Erythroblast (primary cell): ENCODE measurements at regions not wholly inside any gene's neighbourhood (a gene's known extent, or its start where the extent isn't known, plus 50 kb on each side); places are given as distances from the start of the nearest gene placed in this dataset.
"Not testable (repeated sequence)": the region's sequence is repeated elsewhere in the genome, so short reads cannot be mapped to it uniquely, and the experiment has no call there.

Experiments used
- GATA1 ChIP-seq: IDR thresholded peaks from 2 replicates; pipeline ENCODE4 v1.6.1; 2011; ENCODE audit warnings: low read depth, mild to moderate bottlenecking, control low read depth, low read length, moderate library complexity
- POLR2A ChIP-seq: IDR thresholded peaks from 2 replicates; pipeline ENCODE4 v1.6.1; 2011; ENCODE audit warnings: mild to moderate bottlenecking, low read length

- not testable (repeated sequence) for TF ChIP-seq POLR2A, GATA1
Observed at GRCh38 chr2:131633827-131634695, 106.4 kb downstream of the CCDC74A start.
